HG03439 (cell line): ENCODE measurements at regions not wholly inside any gene's neighbourhood (a gene's known extent, or its start where the extent isn't known, plus 50 kb on each side); places are given as distances from the start of the nearest gene placed in this dataset.

Source experiments
- ATAC-seq: cut with Tn5 transposase; IDR thresholded peaks from one replicate; pipeline ENCODE4 v1.9.1; 2021; ENCODE audit warnings: mild to moderate bottlenecking, moderate library complexity; ENCODE audit not compliant: unreplicated experiment

- no peak for ATAC-seq
Observed at GRCh38 chr5:4362411-4362810, 766.8 kb downstream of the IRX1 start.

DNA sequence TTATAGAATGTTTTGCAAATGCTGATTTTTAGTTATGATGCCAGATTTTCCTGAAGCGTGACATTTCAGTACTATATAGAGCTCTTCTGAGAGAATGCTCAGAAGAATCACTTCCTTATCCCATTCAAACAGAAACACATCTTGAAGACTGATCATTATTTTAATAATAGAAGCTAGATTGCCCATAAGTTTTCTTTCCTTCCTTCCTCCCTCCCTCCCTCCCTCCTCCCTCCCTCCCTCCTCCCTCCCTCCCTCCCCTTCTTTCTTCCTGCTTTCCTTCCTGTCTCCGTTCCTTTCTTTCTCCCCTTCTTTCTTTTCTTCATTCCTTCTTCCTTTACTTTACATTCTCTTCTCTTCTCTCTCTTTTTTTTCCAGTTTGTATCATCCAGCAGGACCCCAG lies 767.4 kb downstream of the IRX1 start:
- no peak for ATAC-seq

DNA sequence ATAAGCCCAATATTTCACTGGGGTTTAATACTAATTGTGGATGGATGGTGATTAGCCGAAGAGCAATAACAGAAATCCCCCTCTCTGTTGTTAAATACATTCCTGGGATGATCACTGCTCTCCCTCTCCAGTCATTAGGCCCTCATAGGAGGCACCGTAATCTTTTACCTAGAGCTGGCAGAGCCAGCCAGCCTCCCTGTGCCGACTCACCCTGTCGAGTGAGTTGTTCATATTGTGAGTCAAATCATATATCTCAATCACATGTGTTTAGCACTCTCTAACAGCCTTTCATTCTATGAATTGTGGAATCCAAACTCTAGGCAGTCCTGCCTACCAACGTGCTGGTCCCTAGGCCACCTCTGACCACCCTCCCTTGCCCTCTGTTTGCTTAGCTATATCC lies 771.0 kb downstream of the IRX1 start:
- no peak for ATAC-seq

DNA sequence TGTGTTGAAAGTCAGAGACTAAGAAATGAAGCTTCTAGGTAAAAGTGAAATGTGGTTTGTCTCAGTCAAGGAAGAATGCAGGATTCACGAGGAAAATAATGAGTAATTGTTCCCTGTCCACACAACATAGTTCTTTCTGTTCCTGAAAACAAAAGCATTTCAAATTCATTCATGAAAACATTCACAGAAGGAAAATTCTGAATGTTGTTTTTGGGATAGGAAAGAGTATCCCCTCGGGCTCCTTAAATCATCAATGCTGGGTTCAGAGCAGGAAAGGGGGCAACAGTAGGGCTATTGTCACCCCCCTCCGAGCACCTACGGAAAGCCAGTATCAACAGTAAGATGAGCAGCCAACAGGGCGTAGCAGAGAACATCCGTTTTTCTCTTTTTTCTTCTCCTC lies 769.9 kb upstream of the ADAMTS16 start:
- no peak for ATAC-seq

GRCh38 chr5:4372481-4372880 lies 767.6 kb upstream of the ADAMTS16 start:
- ATAC-seq, result no peak

DNA sequence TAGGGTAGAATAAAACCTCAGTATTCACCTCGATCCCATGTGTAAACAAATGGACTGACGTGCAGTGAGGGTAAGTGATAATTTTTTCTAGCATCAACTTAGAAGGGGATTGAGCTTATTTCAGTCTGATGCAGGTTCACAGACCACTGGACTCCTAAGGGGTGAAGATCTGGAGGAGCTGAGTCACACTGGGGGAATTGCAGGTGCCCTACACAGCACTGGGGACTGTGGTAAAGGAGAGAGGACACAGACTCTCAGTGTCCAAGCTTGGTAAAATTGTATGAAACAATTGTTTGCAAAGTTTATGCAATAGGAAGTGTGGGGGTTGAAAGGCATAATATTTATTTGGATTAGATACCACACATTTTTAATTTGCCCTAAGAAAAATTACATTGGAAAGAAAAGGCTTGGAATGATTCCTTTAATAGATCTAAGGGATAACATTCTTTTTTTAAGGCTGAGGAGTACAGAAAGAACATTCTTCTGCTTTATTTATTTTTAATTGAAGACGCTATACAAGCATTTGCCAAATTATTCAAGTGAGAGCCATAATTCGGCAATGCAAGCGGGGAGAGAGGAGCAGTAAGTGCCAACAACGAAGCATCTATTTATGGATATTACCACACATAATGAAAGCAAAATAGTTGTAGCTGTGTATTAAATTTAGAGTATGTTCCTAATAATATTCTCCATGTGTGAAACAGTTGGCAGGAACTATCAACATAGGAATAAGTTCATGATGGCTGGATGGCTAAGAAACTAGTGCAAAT lies 766.9 kb upstream of the ADAMTS16 start:
- ATAC-seq, result no peak

DNA sequence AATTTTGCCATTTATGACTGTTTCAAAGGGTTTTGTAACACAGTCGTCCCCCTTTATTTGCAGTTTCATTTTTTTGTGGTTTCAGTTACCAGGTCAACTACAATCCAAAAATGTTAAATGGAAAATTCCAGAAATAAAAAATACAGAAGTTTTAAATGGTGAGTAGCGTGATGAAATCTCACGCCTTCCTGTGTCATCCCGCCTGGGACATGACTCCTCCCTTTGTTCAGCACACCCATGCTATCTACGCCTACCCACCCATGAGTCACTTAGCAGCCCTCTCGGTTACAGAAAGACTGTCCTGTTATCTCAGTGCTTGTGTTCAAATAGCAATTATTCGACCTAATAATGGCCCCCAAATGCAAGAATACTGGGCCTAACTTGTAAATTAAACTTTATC lies 765.3 kb upstream of the ADAMTS16 start:
- ATAC-seq, result no peak

DNA sequence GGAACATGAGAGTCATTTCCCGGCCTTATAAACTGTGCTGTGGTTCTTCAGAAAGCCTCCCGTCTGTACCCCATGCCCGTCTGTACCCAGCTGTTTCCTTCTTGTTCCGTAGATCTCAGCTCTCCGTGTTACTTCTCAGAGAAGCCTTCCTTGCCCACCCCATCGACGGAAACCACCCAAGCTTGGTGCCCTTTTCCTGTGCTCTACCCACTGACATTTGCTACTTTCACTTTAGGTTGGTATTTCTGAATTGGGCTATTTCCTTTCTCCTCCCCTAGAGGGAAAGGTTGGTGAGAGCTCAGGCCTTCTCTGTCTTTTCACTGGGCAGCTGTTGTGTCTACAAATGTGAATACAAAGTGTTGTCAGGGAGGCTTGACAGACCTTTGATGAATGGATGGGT lies 764.5 kb upstream of the ADAMTS16 start:
- ATAC-seq, result no peak

- ATAC-seq, result no peak
Observed at GRCh38 chr5:4383102-4383501, 757.0 kb upstream of the ADAMTS16 start.

GRCh38 chr5:4383518-4384198 lies 756.5 kb upstream of the ADAMTS16 start:
- no peak for ATAC-seq

GRCh38 chr5:4384649-4385048 lies 755.5 kb upstream of the ADAMTS16 start:
- ATAC-seq, result no peak

GRCh38 chr5:4386152-4386551 lies 754.0 kb upstream of the ADAMTS16 start:
- ATAC-seq, result no peak

- ATAC-seq, result no peak
Observed at GRCh38 chr5:4387290-4387689, 752.8 kb upstream of the ADAMTS16 start.

DNA sequence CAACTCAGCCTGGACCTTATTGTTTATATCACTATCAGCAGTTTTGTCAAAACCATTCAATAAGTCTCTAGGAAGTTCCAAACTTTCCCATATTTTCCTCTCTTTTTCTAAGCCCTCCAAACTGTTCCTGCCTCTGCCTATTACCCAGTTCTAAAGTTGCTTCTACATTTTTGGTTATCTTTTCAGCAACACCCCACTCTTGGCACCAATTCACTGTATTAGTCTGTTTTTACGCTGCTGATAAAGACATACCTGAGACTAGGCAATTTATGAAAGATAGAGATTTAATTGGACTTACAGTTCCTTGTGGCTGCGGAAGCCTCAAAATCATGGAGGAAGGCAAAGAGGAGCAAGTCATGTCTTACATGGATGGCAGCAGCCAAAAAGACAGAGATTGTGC lies 744.4 kb upstream of the ADAMTS16 start:
- ATAC-seq, result no peak

DNA sequence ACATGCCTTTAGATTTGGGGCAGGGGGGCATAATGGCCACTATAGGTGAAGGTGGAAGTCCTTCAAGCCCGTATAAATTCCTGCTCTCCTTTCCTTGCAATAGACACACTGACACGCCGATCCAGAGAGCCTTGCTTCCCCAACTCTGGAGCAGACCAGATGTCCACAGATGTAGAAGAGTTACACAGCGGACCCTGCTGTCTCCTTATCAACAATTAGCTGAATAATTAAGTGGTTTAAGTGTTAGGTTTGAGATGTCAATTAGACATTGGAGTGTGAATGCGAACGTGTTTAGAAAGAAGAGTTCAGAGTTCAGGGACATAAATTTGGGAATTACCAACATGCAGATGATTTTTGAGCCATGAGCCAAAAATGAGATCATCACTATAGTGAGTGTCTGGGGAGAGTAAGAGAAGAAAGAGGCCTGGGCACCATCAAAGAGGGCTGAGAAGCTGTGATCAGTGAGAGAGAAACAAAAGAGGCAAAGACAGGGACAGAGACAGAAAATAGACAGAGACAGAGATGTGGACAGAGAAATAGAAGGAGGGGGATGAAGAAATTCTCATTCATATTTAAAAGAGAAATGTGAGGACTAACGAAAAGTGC lies 734.4 kb upstream of the ADAMTS16 start:
- ATAC-seq, result no peak

DNA sequence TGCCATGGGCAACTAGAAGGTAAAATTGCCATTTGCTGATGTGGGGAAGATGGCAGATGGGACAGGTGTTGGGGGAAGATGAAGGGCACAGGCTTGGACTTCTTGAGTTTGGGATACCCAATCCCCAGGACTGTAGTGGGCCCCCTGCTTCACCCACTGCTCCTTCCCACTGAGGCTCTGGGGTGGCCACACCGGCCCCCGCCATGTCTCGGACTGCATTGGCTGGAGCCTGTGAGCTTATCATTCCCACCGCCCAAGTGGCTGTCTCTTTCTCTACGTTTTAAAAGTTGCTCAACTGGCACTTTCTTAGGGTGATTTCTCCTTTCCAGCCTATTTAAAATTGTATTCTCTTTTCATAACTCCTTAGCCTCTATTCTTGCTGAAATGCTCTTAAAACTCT lies 730.0 kb upstream of the ADAMTS16 start:
- ATAC-seq, result no peak

- no peak for ATAC-seq
Observed at GRCh38 chr5:4411664-4412063, 728.5 kb upstream of the ADAMTS16 start.

DNA sequence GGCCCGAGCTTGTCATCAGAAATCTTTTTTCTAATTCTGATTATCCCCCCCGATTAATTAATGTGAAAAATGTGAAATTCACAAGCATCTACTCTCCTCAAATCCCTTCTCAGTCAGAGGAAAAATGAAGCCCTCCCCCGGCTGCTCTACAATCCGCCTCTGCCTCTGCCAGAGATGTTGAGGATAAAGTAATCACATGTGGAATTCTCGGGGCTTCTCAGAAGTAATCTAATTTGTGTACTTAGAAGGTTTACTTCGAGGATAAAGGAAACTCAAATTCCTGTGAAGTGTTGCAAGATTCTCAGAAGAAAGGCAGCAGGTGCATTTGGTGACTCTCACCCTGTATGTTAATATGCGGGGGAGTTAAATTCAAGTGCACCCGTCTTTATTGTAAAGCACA lies 726.1 kb upstream of the ADAMTS16 start:
- ATAC-seq, result no peak

- no peak for ATAC-seq
Observed at GRCh38 chr5:4418084-4418483, 722.0 kb upstream of the ADAMTS16 start.

DNA sequence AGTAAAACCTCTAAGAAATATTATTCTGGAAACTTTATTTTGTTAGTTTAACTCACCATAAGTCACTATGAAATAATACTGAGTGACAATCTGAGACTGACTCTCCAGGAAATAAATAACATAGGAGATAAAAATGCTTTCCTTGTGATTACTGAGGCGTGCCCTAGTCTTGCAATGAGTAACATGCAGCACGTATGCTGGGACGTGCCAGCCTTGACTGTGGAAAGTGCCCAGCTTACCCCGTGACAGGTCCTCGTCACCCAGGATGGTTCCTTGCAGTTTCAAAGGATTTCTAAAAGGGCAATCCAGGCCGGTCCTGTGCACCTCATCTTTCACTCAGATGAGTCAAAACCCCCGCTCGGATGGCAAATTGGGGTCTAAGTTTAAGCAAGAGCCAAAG lies 720.8 kb upstream of the ADAMTS16 start:
- ATAC-seq, result no peak

DNA sequence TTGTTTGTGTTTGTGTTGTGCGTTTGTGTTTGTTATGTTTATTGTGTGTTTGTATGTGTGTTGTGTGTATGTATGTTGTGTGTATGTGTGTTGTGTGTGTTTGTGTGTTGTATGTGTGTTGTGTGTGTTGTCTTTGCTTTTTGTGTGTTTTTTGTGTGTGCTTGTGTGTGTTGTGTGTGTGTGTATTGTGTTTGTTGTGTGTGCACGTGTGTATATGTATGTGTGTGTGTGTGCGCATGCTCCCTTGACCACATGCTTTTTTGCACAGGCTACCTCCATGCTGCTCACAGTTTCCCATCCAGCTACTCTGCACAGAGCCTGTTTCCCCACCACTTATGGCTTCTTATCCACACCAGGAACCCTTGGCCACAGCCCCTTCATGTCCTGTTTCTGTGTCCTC lies 720.0 kb upstream of the ADAMTS16 start:
- ATAC-seq, result no peak

DNA sequence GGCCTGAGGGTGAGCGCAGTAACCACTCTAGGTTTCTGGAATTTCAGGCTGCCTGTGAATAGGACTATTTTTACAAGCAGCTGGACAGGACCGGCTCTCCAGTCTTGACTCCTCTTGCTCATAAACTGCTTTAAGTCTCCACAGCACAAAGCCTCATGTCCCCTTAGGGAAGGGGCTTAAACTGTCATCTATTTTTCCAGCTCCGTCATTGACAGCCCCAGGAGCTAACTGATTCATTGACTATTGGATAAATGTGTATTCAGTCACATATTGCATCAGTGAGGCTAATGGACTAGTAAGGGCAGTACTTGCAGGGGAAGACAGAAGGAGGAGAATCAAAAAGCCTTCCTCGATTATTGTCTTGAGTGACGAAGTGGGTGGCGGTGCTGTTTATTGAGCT lies 719.4 kb upstream of the ADAMTS16 start:
- no peak for ATAC-seq
